Jurkat, Clone E6-1 (cell line): ENCODE measurements at regions not wholly inside any gene's neighbourhood (a gene's known extent, or its start where the extent isn't known, plus 50 kb on each side); places are given as distances from the start of the nearest gene placed in this dataset.

Source experiments
- DNase-seq: peaks from one replicate; pipeline ENCODE4 v3.0.0-alpha.2; 2011; ENCODE audit warnings: low read depth, low spot score
- H3K4me3 ChIP-seq: 2 replicates; pipeline ENCODE4 v1.5.1; 2011; ENCODE audit warnings: mild to moderate bottlenecking, low read length, control low read depth, moderate library complexity

GRCh38 chr4:103774326-103774825 is 54.6 kb upstream of the TACR3 start:
- no peak for DNase-seq
- H3K4me3 ChIP-seq, result no peak overlapping the region

GRCh38 chr4:103773691-103774231 is 54.0 kb upstream of the TACR3 start:
- no peak for DNase-seq
- H3K4me3 ChIP-seq, result no peak overlapping the region
